OCI-LY1 (cell line): ENCODE measurements at regions not wholly inside any gene's neighbourhood (a gene's known extent, or its start where the extent isn't known, plus 50 kb on each side); places are given as distances from the start of the nearest gene placed in this dataset.

ENCODE experiments used
- H2AFZ ChIP-seq: fragments of 200-600 bp; sonication (generic), shearing (Covaris generic); 2 replicates; pipeline ENCODE4 v1.6.0; 2014; ENCODE audit warnings: antibody characterized with exemption, mild to moderate bottlenecking, low read length
- H3F3A ChIP-seq: fragments of 200-600 bp; sonication (generic), shearing (Covaris generic); 2 replicates; pipeline ENCODE4 v1.6.0; 2014; ENCODE audit warnings: mild to moderate bottlenecking, antibody characterized with exemption, low read length, moderate library complexity; ENCODE audit not compliant: insufficient read depth
- H3K27ac ChIP-seq: fragments of 200-600 bp; sonication (generic); 2 replicates; pipeline ENCODE4 v1.5.1; 2014; ENCODE audit warnings: low read length, mixed run types, mild to moderate bottlenecking, low read depth; ENCODE audit not compliant: poor library complexity, severe bottlenecking
- H3K27me3 ChIP-seq: fragments of 200-600 bp; sonication (generic); 2 replicates; pipeline ENCODE4 v1.6.0; 2014; ENCODE audit warnings: antibody characterized with exemption, mild to moderate bottlenecking, low read length, moderate library complexity; ENCODE audit not compliant: insufficient read depth
- H3K36me3 ChIP-seq: fragments of 200-600 bp; sonication (generic); 2 replicates; pipeline ENCODE4 v1.6.1; 2014; ENCODE audit warnings: mild to moderate bottlenecking, antibody characterized with exemption, low read length, moderate library complexity, mixed read lengths; ENCODE audit not compliant: insufficient read depth
- H3K4me1 ChIP-seq: fragments of 200-600 bp; sonication (generic); 2 replicates; pipeline ENCODE4 v1.5.1; 2014; ENCODE audit warnings: mild to moderate bottlenecking, low read length, moderate library complexity; ENCODE audit not compliant: insufficient read depth, severe bottlenecking
- H3K4me2 ChIP-seq: fragments of 200-600 bp; sonication (generic), shearing (Covaris generic); 2 replicates; pipeline ENCODE4 v1.6.1; 2014; ENCODE audit warnings: low read length
- H3K4me3 ChIP-seq: fragments of 200-600 bp; sonication (generic); 2 replicates; pipeline ENCODE4 v1.5.1; 2014; ENCODE audit warnings: low read length, low read depth, mild to moderate bottlenecking, mixed read lengths; ENCODE audit not compliant: poor library complexity, severe bottlenecking
- H3K79me2 ChIP-seq: fragments of 200-600 bp; shearing (Covaris generic); 2 replicates; pipeline ENCODE4 v1.6.1; 2016; ENCODE audit warnings: mixed run types, low read length, mixed read lengths; ENCODE audit not compliant: insufficient read depth
- H3K9ac ChIP-seq: fragments of 200-600 bp; sonication (generic), shearing (Covaris generic); 2 replicates; pipeline ENCODE4 v1.6.1; 2014; ENCODE audit warnings: mild to moderate bottlenecking, low read length, mixed read lengths
- H3K9me2 ChIP-seq: fragments of 200-600 bp; sonication (generic), shearing (Covaris generic); 2 replicates; pipeline ENCODE4 v1.6.1; 2014; ENCODE audit warnings: low read depth, mild to moderate bottlenecking, low read length, mixed read lengths
- H3K9me3 ChIP-seq: fragments of 200-600 bp; shearing (Covaris generic); 2 replicates; pipeline ENCODE4 v1.6.1; 2014; ENCODE audit warnings: low read length, mixed read lengths
- H4K20me1 ChIP-seq: fragments of 200-600 bp; sonication (generic), shearing (Covaris generic); 2 replicates; pipeline ENCODE4 v1.6.0; 2016; ENCODE audit warnings: mild to moderate bottlenecking, low read length; ENCODE audit not compliant: insufficient read depth
- EZH2 ChIP-seq: fragments of 200-600 bp; sonication (generic), shearing (Covaris generic); IDR thresholded peaks from 2 replicates; pipeline ENCODE4 v1.8.0; 2017; ENCODE audit warnings: borderline replicate concordance, mixed run types, mild to moderate bottlenecking, antibody characterized with exemption, low read length, moderate library complexity, mixed read lengths
- TF ChIP-seq, protein P1 (sequence below): fragments of 200-600 bp; sonication (generic), shearing (Covaris generic); IDR thresholded peaks from 2 replicates; pipeline ENCODE4 v1.5.1; 2017; ENCODE audit warnings: mild to moderate bottlenecking, antibody characterized with exemption, low read length, moderate library complexity, mixed read lengths

- H3K4me2 ChIP-seq = no peak overlapping the region
These were observed 74.2 kb upstream of the EGFL6 start for GRCh38 chrX:13495232-13495631.

GRCh38 chrX:13494562-13494961 is 74.8 kb upstream of the EGFL6 start:
- H3K4me3 ChIP-seq = no peak overlapping the region
- H3K27me3 ChIP-seq = no peaks in the 10 kb centered on the region
- H4K20me1 ChIP-seq = no peaks in the 10 kb centered on the region

More at GRCh38 chrX:13495232-13495631, 74.2 kb upstream of the EGFL6 start:
- Histone ChIP-seq H3K4me3 (no peak overlapping the region), H4K20me1 (no peaks in the 10 kb centered on the region), H3K79me2 (no peaks in the 10 kb centered on the region), H2AFZ (no peak overlapping the region), H3K27me3 (no peaks in the 10 kb centered on the region), H3K9ac (no peak overlapping the region), H3K4me1 (no peaks in the 10 kb centered on the region), H3K9me2 (no peaks in the 10 kb centered on the region), H3F3A (no peaks in the 10 kb centered on the region), H3K27ac (no peak overlapping the region), H3K9me3 (no peaks in the 10 kb centered on the region), H3K36me3 (no peaks in the 10 kb centered on the region)
- TF ChIP-seq, protein P1, sequence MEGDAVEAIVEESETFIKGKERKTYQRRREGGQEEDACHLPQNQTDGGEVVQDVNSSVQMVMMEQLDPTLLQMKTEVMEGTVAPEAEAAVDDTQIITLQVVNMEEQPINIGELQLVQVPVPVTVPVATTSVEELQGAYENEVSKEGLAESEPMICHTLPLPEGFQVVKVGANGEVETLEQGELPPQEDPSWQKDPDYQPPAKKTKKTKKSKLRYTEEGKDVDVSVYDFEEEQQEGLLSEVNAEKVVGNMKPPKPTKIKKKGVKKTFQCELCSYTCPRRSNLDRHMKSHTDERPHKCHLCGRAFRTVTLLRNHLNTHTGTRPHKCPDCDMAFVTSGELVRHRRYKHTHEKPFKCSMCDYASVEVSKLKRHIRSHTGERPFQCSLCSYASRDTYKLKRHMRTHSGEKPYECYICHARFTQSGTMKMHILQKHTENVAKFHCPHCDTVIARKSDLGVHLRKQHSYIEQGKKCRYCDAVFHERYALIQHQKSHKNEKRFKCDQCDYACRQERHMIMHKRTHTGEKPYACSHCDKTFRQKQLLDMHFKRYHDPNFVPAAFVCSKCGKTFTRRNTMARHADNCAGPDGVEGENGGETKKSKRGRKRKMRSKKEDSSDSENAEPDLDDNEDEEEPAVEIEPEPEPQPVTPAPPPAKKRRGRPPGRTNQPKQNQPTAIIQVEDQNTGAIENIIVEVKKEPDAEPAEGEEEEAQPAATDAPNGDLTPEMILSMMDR = no peak
- TF ChIP-seq EZH2 = no peak

DNA sequence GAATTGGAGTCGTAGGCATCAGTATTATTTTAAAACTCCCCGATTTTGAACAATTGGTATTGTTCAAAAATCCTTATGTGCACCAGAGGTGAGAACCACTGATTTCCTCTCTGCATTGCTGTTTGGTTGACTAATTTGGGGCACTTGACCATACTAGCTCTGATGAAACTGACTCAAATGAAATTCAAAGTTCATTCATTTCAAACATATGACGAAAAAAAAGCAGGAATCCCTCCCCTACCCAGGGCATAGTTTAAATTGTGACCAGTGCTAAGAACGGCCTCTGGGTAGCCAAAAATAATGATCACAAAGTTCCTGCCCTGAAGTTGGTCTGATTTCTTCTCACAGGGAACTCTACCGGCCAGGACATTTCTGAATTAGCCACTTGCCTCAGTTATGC is 75.7 kb upstream of the EGFL6 start:
- Histone ChIP-seq H2AFZ (no peak overlapping the region), H3K9ac (no peak overlapping the region), H3K4me2 (no peak overlapping the region), H3K79me2 (no peaks in the 10 kb centered on the region), H3K4me1 (peaks cover 1% of the 10 kb centered on the region), H3K9me2 (no peaks in the 10 kb centered on the region), H3K27ac (no peak overlapping the region), H3F3A (no peaks in the 10 kb centered on the region), H3K27me3 (no peaks in the 10 kb centered on the region), H4K20me1 (no peaks in the 10 kb centered on the region), H3K9me3 (no peaks in the 10 kb centered on the region), H3K36me3 (no peaks in the 10 kb centered on the region), H3K4me3 (no peak overlapping the region)
- TF ChIP-seq, protein P1 = no peak
- TF ChIP-seq EZH2 = no peak

More at GRCh38 chrX:13494562-13494961, 74.8 kb upstream of the EGFL6 start:
- TF ChIP-seq, protein P1 = no peak
- no peak for TF ChIP-seq EZH2
- Histone ChIP-seq H3K79me2 (no peaks in the 10 kb centered on the region), H3K9me2 (no peaks in the 10 kb centered on the region), H3K4me1 (no peaks in the 10 kb centered on the region), H2AFZ (no peak overlapping the region), H3F3A (no peaks in the 10 kb centered on the region), H3K9me3 (no peaks in the 10 kb centered on the region), H3K4me2 (no peak overlapping the region), H3K27ac (no peak overlapping the region), H3K36me3 (no peaks in the 10 kb centered on the region), H3K9ac (no peak overlapping the region)
